ENCODE measurements at regions not wholly inside any gene's neighbourhood (a gene's known extent, or its start where the extent isn't known, plus 50 kb on each side); places are given as distances from the start of the nearest gene placed in this dataset.

- H4K20me1 ChIP-seq (ENCODE audit: insufficient read depth, low read length): no peaks in the 10 kb centered on the region
- H3K36me3 ChIP-seq (ENCODE audit: insufficient read depth, low read length): no peaks in the 10 kb centered on the region
- H3K9ac ChIP-seq (ENCODE audit: low read depth, low read length): no peak overlapping the region
- H3K27me3 ChIP-seq (ENCODE audit: insufficient read depth, low read length, poor library complexity): no peaks in the 10 kb centered on the region
- H3K9me3 ChIP-seq (ENCODE audit: insufficient read depth, low read length, severe bottlenecking): no peaks in the 10 kb centered on the region
- DNase-seq: no peak
- no peaks in the 10 kb centered on the region for H3K79me2 ChIP-seq (ENCODE audit: insufficient read depth, low read length)
- TF ChIP-seq EZH2 (IDR thresholded peaks at IDR 0.05; ENCODE audit: borderline replicate concordance, low read depth, low read length, severe bottlenecking) (no peak), CTCF (IDR thresholded peaks at IDR 0.05; ENCODE audit: borderline replicate concordance, extremely low read depth, low read length, poor library complexity, severe bottlenecking) (no peak)
- H3K4me2 ChIP-seq (ENCODE audit: insufficient read depth, low read length): no peak overlapping the region
- ATAC-seq (ENCODE audit: insufficient read depth, low read depth): no peak
- H2AFZ ChIP-seq (ENCODE audit: low read depth, low read length): no peak overlapping the region
- H3K4me3 ChIP-seq (ENCODE audit: low read depth in 1 of 2, low read length in 2 of 2): no peak overlapping the region
- H3K27ac ChIP-seq (ENCODE audit: low read length): no peak overlapping the region
- H3K4me1 ChIP-seq (ENCODE audit: insufficient read depth, low read length): no peaks in the 10 kb centered on the region
These were observed 301.7 kb upstream of the EMCN start for GRCh38 chr4:100819505-100819904.

DNA sequence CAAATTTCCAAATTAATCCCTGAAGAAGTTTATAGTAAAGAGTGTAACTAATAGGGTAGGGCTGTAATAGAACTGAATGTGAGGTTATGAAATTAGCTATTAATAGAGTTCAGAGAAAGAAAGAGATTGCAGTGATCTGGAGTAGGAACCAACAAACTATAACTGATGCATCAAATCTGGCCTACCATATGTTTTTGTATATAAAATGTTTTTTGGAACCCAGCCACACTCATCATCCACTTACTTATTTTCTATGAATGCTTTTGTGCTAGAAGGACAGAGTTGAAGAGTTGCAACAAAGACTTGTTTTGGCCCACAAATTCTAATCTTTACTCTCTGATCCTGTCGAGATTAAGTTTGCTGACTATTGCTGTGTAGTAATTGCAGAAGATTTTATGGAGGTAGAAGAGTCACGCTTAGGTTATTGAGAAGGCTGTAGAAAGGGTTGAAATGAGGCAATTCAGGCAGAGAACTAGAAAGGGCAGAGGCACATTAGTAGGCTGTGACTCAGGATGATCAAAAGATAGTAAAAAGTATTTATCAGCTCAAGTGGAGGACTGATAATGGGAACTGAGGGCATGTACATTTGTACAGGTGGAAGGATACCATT is 298.7 kb upstream of the EMCN start:
- no peak for DNase-seq
- Histone ChIP-seq H3K4me1 (ENCODE audit: insufficient read depth, low read length) (no peaks in the 10 kb centered on the region), H3K27ac (ENCODE audit: low read length) (no peak overlapping the region), H4K20me1 (ENCODE audit: insufficient read depth, low read length) (no peaks in the 10 kb centered on the region), H3K4me3 (ENCODE audit: low read depth in 1 of 2, low read length in 2 of 2) (no peak overlapping the region), H3K79me2 (ENCODE audit: insufficient read depth, low read length) (no peaks in the 10 kb centered on the region), H3K36me3 (ENCODE audit: insufficient read depth, low read length) (no peaks in the 10 kb centered on the region), H3K9me3 (ENCODE audit: insufficient read depth, low read length, severe bottlenecking) (no peaks in the 10 kb centered on the region), H3K9ac (ENCODE audit: low read depth, low read length) (no peak overlapping the region), H3K27me3 (ENCODE audit: insufficient read depth, low read length, poor library complexity) (no peaks in the 10 kb centered on the region), H2AFZ (ENCODE audit: low read depth, low read length) (no peak overlapping the region), H3K4me2 (ENCODE audit: insufficient read depth, low read length) (no peak overlapping the region)
- ATAC-seq (ENCODE audit: insufficient read depth, low read depth): no peak
- TF ChIP-seq CTCF (IDR thresholded peaks at IDR 0.05; ENCODE audit: borderline replicate concordance, extremely low read depth, low read length, poor library complexity, severe bottlenecking) (no peak), EZH2 (IDR thresholded peaks at IDR 0.05; ENCODE audit: borderline replicate concordance, low read depth, low read length, severe bottlenecking) (no peak)

- Histone ChIP-seq H4K20me1 (ENCODE audit: insufficient read depth, low read length) (no peaks in the 10 kb centered on the region), H3K4me1 (ENCODE audit: insufficient read depth, low read length) (no peaks in the 10 kb centered on the region), H3K9ac (ENCODE audit: low read depth, low read length) (no peak overlapping the region), H3K4me3 (ENCODE audit: low read depth in 1 of 2, low read length in 2 of 2) (no peak overlapping the region), H3K27ac (ENCODE audit: low read length) (no peak overlapping the region), H3K79me2 (ENCODE audit: insufficient read depth, low read length) (no peaks in the 10 kb centered on the region), H2AFZ (ENCODE audit: low read depth, low read length) (no peak overlapping the region), H3K9me3 (ENCODE audit: insufficient read depth, low read length, severe bottlenecking) (no peaks in the 10 kb centered on the region), H3K4me2 (ENCODE audit: insufficient read depth, low read length) (no peak overlapping the region), H3K36me3 (ENCODE audit: insufficient read depth, low read length) (no peaks in the 10 kb centered on the region), H3K27me3 (ENCODE audit: insufficient read depth, low read length, poor library complexity) (no peaks in the 10 kb centered on the region)
- ATAC-seq (ENCODE audit: insufficient read depth, low read depth): no peak
- DNase-seq: no peak
- no peak for TF ChIP-seq CTCF (IDR thresholded peaks at IDR 0.05; ENCODE audit: borderline replicate concordance, extremely low read depth, low read length, poor library complexity, severe bottlenecking)
- no peak for TF ChIP-seq EZH2 (IDR thresholded peaks at IDR 0.05; ENCODE audit: borderline replicate concordance, low read depth, low read length, severe bottlenecking)
These were observed 293.2 kb upstream of the EMCN start for GRCh38 chr4:100811046-100811445.

- H3K36me3 ChIP-seq (ENCODE audit: insufficient read depth, low read length): no peaks in the 10 kb centered on the region
- no peak for ATAC-seq (ENCODE audit: insufficient read depth, low read depth)
These were observed 291.7 kb upstream of the EMCN start for GRCh38 chr4:100809506-100809905.

More at GRCh38 chr4:100809506-100809905, 291.7 kb upstream of the EMCN start:
- DNase-seq: no peak
- Histone ChIP-seq H3K4me1 (ENCODE audit: insufficient read depth, low read length) (no peaks in the 10 kb centered on the region), H4K20me1 (ENCODE audit: insufficient read depth, low read length) (no peaks in the 10 kb centered on the region), H3K79me2 (ENCODE audit: insufficient read depth, low read length) (no peaks in the 10 kb centered on the region), H2AFZ (ENCODE audit: low read depth, low read length) (no peak overlapping the region), H3K4me3 (ENCODE audit: low read depth in 1 of 2, low read length in 2 of 2) (no peak overlapping the region), H3K27me3 (ENCODE audit: insufficient read depth, low read length, poor library complexity) (no peaks in the 10 kb centered on the region), H3K9me3 (ENCODE audit: insufficient read depth, low read length, severe bottlenecking) (no peaks in the 10 kb centered on the region), H3K4me2 (ENCODE audit: insufficient read depth, low read length) (no peak overlapping the region), H3K27ac (ENCODE audit: low read length) (no peak overlapping the region), H3K9ac (ENCODE audit: low read depth, low read length) (no peak overlapping the region)
- TF ChIP-seq EZH2 (IDR thresholded peaks at IDR 0.05; ENCODE audit: borderline replicate concordance, low read depth, low read length, severe bottlenecking) (no peak), CTCF (IDR thresholded peaks at IDR 0.05; ENCODE audit: borderline replicate concordance, extremely low read depth, low read length, poor library complexity, severe bottlenecking) (no peak)
